COLO668 (cell line): ENCODE measurements at regions not wholly inside any gene's neighbourhood (a gene's known extent, or its start where the extent isn't known, plus 50 kb on each side); places are given as distances from the start of the nearest gene placed in this dataset.
"Not testable (repeated sequence)": the region's sequence is repeated elsewhere in the genome, so short reads cannot be mapped to it uniquely, and the experiment has no call there.

Experiments used
- DNase-seq: peaks from one replicate; lab custom pipeline; 2025; ENCODE audit not compliant: unreplicated experiment; lab: John Stamatoyannopoulos, UW

DNA sequence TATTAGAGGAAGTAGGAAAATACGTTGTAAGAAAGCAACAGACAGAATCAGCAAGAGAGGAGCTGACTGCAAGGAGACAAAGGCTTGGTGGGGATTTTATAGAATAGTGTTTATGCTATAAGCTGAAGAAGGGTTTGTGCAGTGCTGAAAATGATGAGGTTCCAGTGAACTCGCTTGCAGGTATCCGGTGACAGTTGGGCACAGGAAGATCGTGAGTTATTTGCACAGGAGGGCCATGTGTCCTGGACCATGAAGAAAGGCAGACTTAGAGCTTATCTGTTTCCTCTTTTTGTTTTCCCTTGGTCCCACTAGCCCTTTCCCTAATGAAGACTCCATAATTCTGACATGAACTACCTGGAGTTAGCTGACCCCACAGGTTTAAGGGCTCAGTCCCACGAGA lies 61.4 kb downstream of the NXNL2 start:
- DNase-seq = no peak

DNA sequence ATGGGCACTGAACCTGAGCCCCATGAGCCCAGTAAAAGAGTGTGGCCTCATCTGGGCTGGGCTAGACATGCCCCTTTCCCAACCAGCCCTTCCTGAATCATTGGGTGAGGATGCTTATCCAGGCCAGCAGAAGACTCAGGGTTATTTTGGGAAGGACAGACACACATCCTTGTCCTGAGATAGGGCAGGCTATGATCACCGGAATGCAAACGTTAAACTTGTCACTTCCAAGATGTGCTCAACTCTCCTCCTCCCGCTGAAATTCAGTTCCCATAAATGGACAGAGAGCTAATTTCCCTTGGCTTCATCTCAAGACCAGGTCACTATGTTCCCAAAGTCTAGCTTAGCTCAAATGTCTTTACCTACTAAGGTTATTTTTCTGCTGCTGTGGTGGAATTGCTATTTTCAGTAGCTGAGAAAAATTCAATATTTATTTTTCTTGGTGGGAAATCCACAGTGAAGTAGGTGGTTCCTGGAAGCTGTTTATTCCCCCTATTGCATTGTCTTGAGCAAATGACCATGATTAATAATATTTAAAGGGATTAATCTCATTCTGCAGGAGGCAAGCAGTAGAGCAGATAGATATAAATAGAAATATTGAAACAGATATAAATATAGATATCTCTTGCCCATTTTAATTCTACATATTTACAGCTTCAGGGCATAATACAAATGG lies 70.0 kb downstream of the NXNL2 start:
- DNase-seq = no peak

GRCh38 chr9:88605512-88606362 lies 70.8 kb downstream of the NXNL2 start:
- DNase-seq = no peak

DNA sequence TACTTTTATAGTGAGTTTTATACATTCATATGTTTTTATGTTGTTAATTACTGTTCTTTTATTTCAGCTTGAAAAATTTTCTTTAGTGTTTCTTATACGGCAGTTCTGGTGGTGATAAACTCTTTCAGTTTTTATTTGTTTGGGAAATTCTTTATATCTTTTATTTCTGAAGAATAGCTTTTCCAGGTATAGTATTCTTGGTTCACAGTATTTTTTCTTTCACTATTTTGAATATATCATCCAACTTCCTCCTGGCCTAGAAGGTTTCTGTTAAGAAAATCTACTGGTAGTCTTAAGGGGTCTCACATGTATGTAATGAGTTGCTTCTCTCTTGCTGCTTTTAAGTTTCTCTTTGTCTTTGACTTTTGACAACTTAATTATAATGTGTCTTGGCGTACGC lies 79.4 kb downstream of the NXNL2 start:
- DNase-seq = no peak

DNA sequence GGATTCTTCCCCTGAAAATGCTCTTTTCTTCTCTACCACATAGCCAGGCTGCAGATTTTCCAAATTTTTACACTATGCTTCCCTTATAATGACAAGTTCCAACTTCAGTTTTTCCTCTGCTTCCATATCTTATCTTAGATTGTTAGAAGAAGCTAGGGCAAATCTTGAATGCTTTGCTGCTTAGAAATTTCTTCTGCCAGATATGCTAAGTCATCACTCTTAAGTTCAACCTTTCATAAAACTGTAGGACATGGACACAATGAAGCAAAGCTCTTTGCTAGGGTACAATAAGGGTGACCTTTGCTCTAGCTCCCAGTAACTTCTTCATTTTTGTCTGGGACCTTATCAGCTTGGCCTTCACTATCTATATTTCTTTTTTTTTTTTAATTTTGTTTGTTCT lies 88.7 kb downstream of the NXNL2 start:
- DNase-seq = no peak

DNA sequence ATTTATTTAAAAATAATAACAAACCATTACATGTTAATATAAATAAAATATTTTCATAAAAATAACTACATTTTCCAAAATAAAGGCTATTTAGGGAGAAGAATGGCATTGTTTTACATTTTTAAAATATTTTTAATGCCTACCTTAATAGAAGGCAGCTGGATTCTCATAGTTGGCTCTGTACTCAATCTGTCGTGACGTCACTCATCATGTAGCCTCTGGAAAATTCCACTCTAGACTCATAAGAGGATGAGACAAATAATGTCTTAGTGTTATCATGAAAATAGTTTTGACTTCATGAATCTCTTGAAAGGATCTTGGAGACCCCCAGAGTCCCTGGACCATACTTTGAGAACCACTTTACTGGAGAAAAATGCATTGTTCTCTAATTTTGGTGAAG lies 93.1 kb downstream of the NXNL2 start:
- DNase-seq = no peak

DNA sequence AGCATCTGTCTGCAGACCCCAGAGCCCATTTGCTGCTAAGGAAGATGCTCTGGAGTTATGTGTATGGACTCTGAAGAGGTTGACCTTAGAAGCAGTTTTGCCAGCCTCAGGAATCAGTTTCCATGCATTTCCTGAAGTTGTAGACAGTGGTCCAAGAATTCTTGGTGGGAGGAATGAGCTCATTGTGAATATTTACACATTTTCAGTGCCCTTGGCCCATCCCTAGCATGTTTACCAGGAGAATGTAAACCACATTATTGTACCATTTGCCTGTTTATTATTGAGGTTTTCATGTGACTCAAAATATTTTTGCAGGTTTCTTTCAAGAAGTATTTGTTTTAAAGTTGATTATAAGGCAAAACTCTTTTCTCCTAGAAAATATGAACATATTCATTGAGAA lies 93.8 kb downstream of the NXNL2 start:
- no peak for DNase-seq

DNA sequence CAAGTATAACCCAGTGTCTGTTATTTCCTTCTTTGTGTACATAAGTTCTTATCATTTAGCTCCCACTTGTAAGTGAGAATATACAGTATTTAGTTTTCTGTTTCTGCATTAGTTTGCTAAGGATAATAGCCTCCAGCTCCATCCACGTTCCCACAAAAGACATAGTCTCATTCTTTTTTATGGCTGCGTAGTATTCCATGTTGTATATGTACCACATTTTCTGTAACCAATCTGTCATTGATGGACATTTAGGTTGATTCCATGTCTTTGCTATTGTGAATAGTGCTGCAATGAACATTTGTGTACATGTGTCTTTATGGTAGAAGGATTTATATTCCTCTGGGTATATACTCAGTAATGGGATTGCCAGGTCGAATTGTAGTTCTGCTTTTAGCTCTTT lies 95.6 kb downstream of the NXNL2 start:
- not testable (repeated sequence) for DNase-seq

- DNase-seq = no peak
These were observed 100.2 kb downstream of the NXNL2 start for GRCh38 chr9:88635151-88635550.

GRCh38 chr9:88641456-88642240 lies 106.7 kb downstream of the NXNL2 start:
- no peak for DNase-seq

GRCh38 chr9:88642336-88642735 lies 107.4 kb downstream of the NXNL2 start:
- no peak for DNase-seq

DNA sequence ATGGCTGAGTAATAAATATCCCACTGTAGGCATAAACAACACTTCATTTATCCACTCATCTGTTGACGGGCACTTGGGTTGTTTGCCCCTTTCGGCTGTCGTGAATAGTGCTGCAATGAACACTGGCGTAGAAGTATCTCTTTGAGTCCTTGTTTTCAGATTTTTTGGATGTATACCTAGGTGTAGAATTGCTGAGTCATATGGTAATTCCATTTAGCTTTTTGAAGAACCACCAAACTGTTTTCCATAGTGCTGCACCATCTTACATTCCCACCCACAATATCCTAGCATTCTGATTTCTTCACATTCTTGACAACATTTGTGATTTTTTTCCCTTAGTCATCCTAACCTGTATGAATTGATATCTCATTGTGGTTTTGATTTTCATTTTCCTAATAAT lies 109.0 kb downstream of the NXNL2 start:
- DNase-seq = no peak

- DNase-seq = no peak
These were observed 110.3 kb downstream of the NXNL2 start for GRCh38 chr9:88645172-88645878.

DNA sequence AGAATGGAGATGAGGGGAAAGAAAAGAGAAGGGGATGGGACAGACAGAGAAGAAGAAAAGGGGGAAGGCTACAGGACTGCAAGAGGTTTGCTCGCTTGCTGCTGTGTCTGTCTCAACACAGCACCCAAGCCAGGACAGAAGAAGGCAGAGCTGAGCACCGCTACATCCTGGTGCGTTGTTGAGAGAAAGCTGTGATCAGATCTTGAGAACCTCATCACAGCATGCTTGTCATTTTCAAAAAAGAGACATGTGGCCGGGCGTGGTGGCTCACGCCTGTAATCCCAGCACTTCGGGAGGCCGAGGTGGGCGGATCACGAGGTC lies 110.9 kb downstream of the NXNL2 start:
- DNase-seq = no peak

GRCh38 chr9:88646539-88647300 lies 111.7 kb downstream of the NXNL2 start:
- no peak for DNase-seq

GRCh38 chr9:88651682-88652633 lies 117.0 kb downstream of the NXNL2 start:
- DNase-seq = no peak

DNA sequence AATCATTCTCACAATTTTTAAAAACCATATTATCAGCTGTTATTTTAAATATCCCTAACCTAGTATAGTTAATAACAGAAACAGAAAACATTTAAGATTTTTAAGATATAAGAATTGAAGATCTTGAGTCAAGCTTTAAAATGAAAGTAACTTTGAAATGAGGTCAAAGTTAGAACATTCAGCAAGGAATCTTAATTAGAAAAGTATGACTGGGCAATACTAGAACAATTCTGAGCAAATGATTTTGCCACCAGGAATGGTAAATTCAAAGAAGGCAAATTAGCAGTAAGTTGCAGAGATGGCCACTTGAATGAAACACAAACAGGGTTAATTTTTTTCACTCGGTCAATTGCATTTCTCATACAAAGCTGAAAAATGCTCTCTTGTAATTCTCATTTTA lies 117.9 kb downstream of the NXNL2 start:
- no peak for DNase-seq

DNA sequence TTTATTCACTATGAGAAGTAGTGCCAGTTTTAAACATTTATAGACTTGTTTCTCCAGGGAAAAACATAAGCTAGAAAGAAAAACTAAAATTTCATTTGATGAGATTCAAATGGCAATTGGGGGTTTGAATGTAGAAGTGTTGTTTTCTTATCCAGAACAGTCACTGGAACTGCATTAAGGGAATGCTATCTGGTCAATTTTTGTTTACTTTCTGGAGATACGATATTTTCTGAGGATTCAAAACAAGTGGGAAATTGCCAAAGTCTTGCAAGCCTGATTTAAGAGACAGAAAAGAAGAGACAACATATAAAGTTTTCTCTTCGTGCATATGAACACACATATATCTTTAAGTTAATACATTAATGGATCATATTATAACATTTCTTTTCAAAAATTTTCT lies 118.4 kb downstream of the NXNL2 start:
- DNase-seq = no peak

GRCh38 chr9:88653911-88654310 lies 118.9 kb downstream of the NXNL2 start:
- no peak for DNase-seq

- DNase-seq = no peak
These were observed 122.9 kb downstream of the NXNL2 start for GRCh38 chr9:88657893-88658292.
